ENCODE measurements at regions not wholly inside any gene's neighbourhood (a gene's known extent, or its start where the extent isn't known, plus 50 kb on each side); places are given as distances from the start of the nearest gene placed in this dataset.
"Not testable (repeated sequence)": the region's sequence is repeated elsewhere in the genome, so short reads cannot be mapped to it uniquely, and the experiment has no call there.

- H3K27me3 ChIP-seq (replicated peaks; ENCODE audit: control insufficient read depth, insufficient read depth, low read length), result no peaks in the 10 kb centered on the region
- no peak for TF ChIP-seq CTCF (IDR thresholded peaks at IDR 0.05; ENCODE audit: insufficient read depth, low read length, poor library complexity, severe bottlenecking)
- no peak overlapping the region for H3K4me3 ChIP-seq (replicated peaks; ENCODE audit: low read depth, low read length)
- no peaks in the 10 kb centered on the region for H3K36me3 ChIP-seq (ENCODE audit: control insufficient read depth, insufficient read depth, low read length)
- no peak for DNase-seq (ENCODE audit: extremely low read depth, insufficient read length)
Measured at GRCh38 chr18:60070631-60071030, 170.8 kb downstream of the PMAIP1 start.

GRCh38 chr18:60069145-60069544 is 169.3 kb downstream of the PMAIP1 start:
- no peak for DNase-seq (ENCODE audit: extremely low read depth, insufficient read length)
- Histone ChIP-seq H3K4me3 (replicated peaks; ENCODE audit: low read depth, low read length) (no peak overlapping the region), H3K27me3 (replicated peaks; ENCODE audit: control insufficient read depth, insufficient read depth, low read length) (no peaks in the 10 kb centered on the region), H3K36me3 (ENCODE audit: control insufficient read depth, insufficient read depth, low read length) (no peaks in the 10 kb centered on the region)
- no peak for TF ChIP-seq CTCF (IDR thresholded peaks at IDR 0.05; ENCODE audit: insufficient read depth, low read length, poor library complexity, severe bottlenecking)

- no peak for TF ChIP-seq CTCF (IDR thresholded peaks at IDR 0.05; ENCODE audit: insufficient read depth, low read length, poor library complexity, severe bottlenecking)
- Histone ChIP-seq H3K27me3 (replicated peaks; ENCODE audit: control insufficient read depth, insufficient read depth, low read length) (no peaks in the 10 kb centered on the region), H3K4me3 (replicated peaks; ENCODE audit: low read depth, low read length) (no peak overlapping the region), H3K36me3 (ENCODE audit: control insufficient read depth, insufficient read depth, low read length) (no peaks in the 10 kb centered on the region)
- no peak for DNase-seq (ENCODE audit: extremely low read depth, insufficient read length)
Measured at GRCh38 chr18:60067426-60068210, 167.8 kb downstream of the PMAIP1 start.

- no peak for DNase-seq (ENCODE audit: extremely low read depth, insufficient read length)
- Histone ChIP-seq H3K4me3 (replicated peaks; ENCODE audit: low read depth, low read length) (no peak overlapping the region), H3K27me3 (replicated peaks; ENCODE audit: control insufficient read depth, insufficient read depth, low read length) (no peaks in the 10 kb centered on the region), H3K36me3 (ENCODE audit: control insufficient read depth, insufficient read depth, low read length) (no peaks in the 10 kb centered on the region)
- no peak for TF ChIP-seq CTCF (IDR thresholded peaks at IDR 0.05; ENCODE audit: insufficient read depth, low read length, poor library complexity, severe bottlenecking)
Measured at GRCh38 chr18:60066219-60066975, 166.6 kb downstream of the PMAIP1 start.

GRCh38 chr18:60064271-60064670 is 164.5 kb downstream of the PMAIP1 start:
- no peak for DNase-seq (ENCODE audit: extremely low read depth, insufficient read length)
- no peaks in the 10 kb centered on the region for H3K27me3 ChIP-seq (replicated peaks; ENCODE audit: control insufficient read depth, insufficient read depth, low read length)
- no peak overlapping the region for H3K4me3 ChIP-seq (replicated peaks; ENCODE audit: low read depth, low read length)
- TF ChIP-seq CTCF (IDR thresholded peaks at IDR 0.05; ENCODE audit: insufficient read depth, low read length, poor library complexity, severe bottlenecking), result no peak
- H3K36me3 ChIP-seq (ENCODE audit: control insufficient read depth, insufficient read depth, low read length), result no peaks in the 10 kb centered on the region

- not testable (repeated sequence) for H3K27me3 ChIP-seq (replicated peaks; ENCODE audit: control insufficient read depth, insufficient read depth, low read length)
Measured at GRCh38 chr18:60062831-60063230, 163.0 kb downstream of the PMAIP1 start.

More at GRCh38 chr18:60062831-60063230, 163.0 kb downstream of the PMAIP1 start:
- not testable (repeated sequence) for DNase-seq (ENCODE audit: extremely low read depth, insufficient read length); H3K36me3 ChIP-seq (ENCODE audit: control insufficient read depth, insufficient read depth, low read length); H3K4me3 ChIP-seq (replicated peaks; ENCODE audit: low read depth, low read length)

Data from GM06990 (cell line).